ENCODE measurements at regions not wholly inside any gene's neighbourhood (a gene's known extent, or its start where the extent isn't known, plus 50 kb on each side); places are given as distances from the start of the nearest gene placed in this dataset.

- H3K4me1 Mint-ChIP-seq, result no peaks in the 10 kb centered on the region
Observed at GRCh38 chr4:34373456-34373855, 1870.9 kb downstream of the ARAP2 start.

GRCh38 chr4:34412233-34412632, 1832.1 kb downstream of the ARAP2 start:
- Mint-ChIP-seq H3K27ac (no peak overlapping the region), H3K4me1 (no peaks in the 10 kb centered on the region), H3K27me3 (no peaks in the 10 kb centered on the region), H3K4me3 (no peak overlapping the region), H3K36me3 (ENCODE audit: low read depth) (no peaks in the 10 kb centered on the region), H3K9me3 (peaks cover 9% of the 10 kb centered on the region)
- no peak for TF ChIP-seq CTCF (IDR thresholded peaks at IDR 0.05)
- POLR2A ChIA-PET, result no interaction called here
- CTCF ChIA-PET, result no interaction called here
- ATAC-seq (ENCODE audit: low read depth) (no peak), DNase-seq (no peak)
- intact Hi-C loops (cut with micrococcal nuclease), result no loop called here

More at GRCh38 chr4:34373456-34373855, 1870.9 kb downstream of the ARAP2 start:
- Mint-ChIP-seq H3K4me3 (no peak overlapping the region), H3K36me3 (ENCODE audit: low read depth) (no peaks in the 10 kb centered on the region), H3K27ac (no peak overlapping the region), H3K9me3 (no peaks in the 10 kb centered on the region), H3K27me3 (no peaks in the 10 kb centered on the region)
- CTCF ChIA-PET, result no interaction called here
- POLR2A ChIA-PET, result no interaction called here
- intact Hi-C loops (cut with micrococcal nuclease), result no loop called here
- DNase-seq (no peak), ATAC-seq (ENCODE audit: low read depth) (no peak)
- TF ChIP-seq CTCF (IDR thresholded peaks at IDR 0.05), result no peak

GRCh38 chr4:34412911-34413310, 1831.4 kb downstream of the ARAP2 start:
- POLR2A ChIA-PET, result no interaction called here
- H3K36me3 Mint-ChIP-seq (ENCODE audit: low read depth), result no peaks in the 10 kb centered on the region
- no peaks in the 10 kb centered on the region for H3K4me1 Mint-ChIP-seq
- no peaks in the 10 kb centered on the region for H3K27me3 Mint-ChIP-seq
- no peak overlapping the region for H3K27ac Mint-ChIP-seq
- DNase-seq (no peak), ATAC-seq (ENCODE audit: low read depth) (no peak)
- peaks cover 7% of the 10 kb centered on the region for H3K9me3 Mint-ChIP-seq
- H3K4me3 Mint-ChIP-seq, result no peak overlapping the region
- no peak for TF ChIP-seq CTCF (IDR thresholded peaks at IDR 0.05)
- CTCF ChIA-PET, result no interaction called here
- intact Hi-C loops (cut with micrococcal nuclease), result no loop called here

GRCh38 chr4:34417160-34417559, 1827.2 kb downstream of the ARAP2 start:
- CTCF ChIA-PET, result no interaction called here
- no peak for ATAC-seq (ENCODE audit: low read depth)
- Mint-ChIP-seq H3K36me3 (ENCODE audit: low read depth) (no peaks in the 10 kb centered on the region), H3K9me3 (peaks cover 5% of the 10 kb centered on the region), H3K27me3 (no peaks in the 10 kb centered on the region), H3K4me1 (no peaks in the 10 kb centered on the region), H3K4me3 (no peak overlapping the region), H3K27ac (no peak overlapping the region)
- intact Hi-C loops (cut with micrococcal nuclease), result no loop called here
- DNase-seq, result no peak
- POLR2A ChIA-PET, result no interaction called here
- no peak for TF ChIP-seq CTCF (IDR thresholded peaks at IDR 0.05)

GRCh38 chr4:34419871-34420270, 1824.4 kb downstream of the ARAP2 start:
- ChIA-PET CTCF (no interaction called here), POLR2A (no interaction called here)
- no peaks in the 10 kb centered on the region for H3K9me3 Mint-ChIP-seq
- no peaks in the 10 kb centered on the region for H3K4me1 Mint-ChIP-seq
- no peak for TF ChIP-seq CTCF (IDR thresholded peaks at IDR 0.05)
- H3K27ac Mint-ChIP-seq, result no peak overlapping the region
- H3K4me3 Mint-ChIP-seq, result no peak overlapping the region
- H3K36me3 Mint-ChIP-seq (ENCODE audit: low read depth), result no peaks in the 10 kb centered on the region
- DNase-seq (no peak), ATAC-seq (ENCODE audit: low read depth) (no peak)
- intact Hi-C loops (cut with micrococcal nuclease), result no loop called here
- no peaks in the 10 kb centered on the region for H3K27me3 Mint-ChIP-seq

All from activated B cell treated with CpG ODN at 0.5 μM for 24 hours (primary cell).